Tibial nerve (tissue), 3 donors: ENCODE measurements at regions not wholly inside any gene's neighbourhood (a gene's known extent, or its start where the extent isn't known, plus 50 kb on each side); places are given as distances from the start of the nearest gene placed in this dataset.

Experiments used
- POLR2A ChIP-seq, 2 donors: fragments of 450-650 bp; IDR thresholded peaks; one replicate each; pipeline ENCODE4 v1.6.1; 2017; ENCODE audit warnings: antibody characterized with exemption in 2 of 2, mild to moderate bottlenecking in 2 of 2, moderate library complexity in 2 of 2
- TF ChIP-seq, protein P1 (sequence below), 5 experiments: fragments of 200-600 bp in 3 of 5; fragments of 450-650 bp in 2 of 5; sonication (generic) in 3 of 5; IDR thresholded peaks; one replicate each; pipeline ENCODE4 v1.5.1; 2016 to 2019; ENCODE audit warnings: antibody characterized with exemption in 5 of 5, mild to moderate bottlenecking in 3 of 5, moderate library complexity in 2 of 5

DNA sequence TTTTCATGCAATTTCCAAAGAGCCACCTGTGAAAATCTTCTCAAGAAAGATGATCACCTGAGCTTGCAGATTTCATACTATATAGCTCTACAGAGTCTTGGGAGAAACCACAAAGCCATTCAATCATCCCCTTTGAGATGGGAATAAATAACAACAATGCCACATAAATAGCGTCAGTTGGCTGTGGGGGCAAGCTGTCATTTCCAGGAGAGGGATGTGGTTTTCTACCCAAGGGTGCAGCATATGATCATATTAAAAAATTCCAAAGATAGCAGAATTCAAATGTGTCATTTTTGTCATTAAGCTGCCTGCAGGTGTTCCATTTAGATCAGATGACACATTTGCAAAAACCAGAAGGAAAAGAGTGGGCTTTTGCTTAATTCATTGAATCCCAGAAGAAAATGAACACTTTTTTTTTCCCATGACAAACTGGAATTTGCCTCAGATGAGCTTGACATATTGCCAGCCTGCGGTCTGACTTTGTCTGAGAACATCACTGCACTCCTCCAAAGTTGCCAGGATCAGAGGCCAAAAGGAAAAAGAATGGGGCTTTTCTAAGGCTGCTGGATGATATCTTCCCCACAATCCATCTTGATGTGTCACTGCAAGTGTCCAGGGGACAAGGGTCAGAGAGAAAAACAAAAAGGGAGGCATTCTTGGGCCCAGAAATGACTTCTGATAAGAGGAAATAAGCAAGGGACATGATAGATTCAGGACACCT lies 314.1 kb upstream of the USP25 start:
- TF ChIP-seq, protein P1, sequence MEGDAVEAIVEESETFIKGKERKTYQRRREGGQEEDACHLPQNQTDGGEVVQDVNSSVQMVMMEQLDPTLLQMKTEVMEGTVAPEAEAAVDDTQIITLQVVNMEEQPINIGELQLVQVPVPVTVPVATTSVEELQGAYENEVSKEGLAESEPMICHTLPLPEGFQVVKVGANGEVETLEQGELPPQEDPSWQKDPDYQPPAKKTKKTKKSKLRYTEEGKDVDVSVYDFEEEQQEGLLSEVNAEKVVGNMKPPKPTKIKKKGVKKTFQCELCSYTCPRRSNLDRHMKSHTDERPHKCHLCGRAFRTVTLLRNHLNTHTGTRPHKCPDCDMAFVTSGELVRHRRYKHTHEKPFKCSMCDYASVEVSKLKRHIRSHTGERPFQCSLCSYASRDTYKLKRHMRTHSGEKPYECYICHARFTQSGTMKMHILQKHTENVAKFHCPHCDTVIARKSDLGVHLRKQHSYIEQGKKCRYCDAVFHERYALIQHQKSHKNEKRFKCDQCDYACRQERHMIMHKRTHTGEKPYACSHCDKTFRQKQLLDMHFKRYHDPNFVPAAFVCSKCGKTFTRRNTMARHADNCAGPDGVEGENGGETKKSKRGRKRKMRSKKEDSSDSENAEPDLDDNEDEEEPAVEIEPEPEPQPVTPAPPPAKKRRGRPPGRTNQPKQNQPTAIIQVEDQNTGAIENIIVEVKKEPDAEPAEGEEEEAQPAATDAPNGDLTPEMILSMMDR (IDR thresholded peaks at IDR 0.05), result no peak
- TF ChIP-seq POLR2A (IDR thresholded peaks at IDR 0.05), result no peak
